NB4 (cell line): ENCODE measurements at regions not wholly inside any gene's neighbourhood (a gene's known extent, or its start where the extent isn't known, plus 50 kb on each side); places are given as distances from the start of the nearest gene placed in this dataset.

Experiments used
- DNase-seq: peaks from one replicate; pipeline ENCODE4 v3.0.0; 2010; ENCODE audit warnings: low read depth
- H3K4me3 ChIP-seq: one replicate; pipeline ENCODE4 v1.5.1; 2011; ENCODE audit warnings: mild to moderate bottlenecking, low read depth, low read length, moderate library complexity
- CTCF ChIP-seq: IDR thresholded peaks from one replicate; pipeline ENCODE4 v1.5.1; 2012; ENCODE audit warnings: low read depth, low read length
- MAX ChIP-seq: IDR thresholded peaks from 2 replicates; pipeline ENCODE4 v1.6.1; 2011; ENCODE audit warnings: low read depth, low read length
- MYC ChIP-seq: IDR thresholded peaks from 2 replicates; pipeline ENCODE4 v1.6.1; 2011; ENCODE audit warnings: low read depth, low read length
- POLR2A ChIP-seq: IDR thresholded peaks from 2 replicates; pipeline ENCODE4 v1.6.1; 2011; ENCODE audit warnings: mild to moderate bottlenecking; ENCODE audit not compliant: insufficient read length; ENCODE audit errors: extremely low read depth

GRCh38 chr12:94872671-94872970, 130.9 kb downstream of the NDUFA12 start:
- TF ChIP-seq CTCF (no peak), MYC (no peak), MAX (no peak), POLR2A (no peak)
- DNase-seq, result peak; percentile 26
- no peak overlapping the region for H3K4me3 ChIP-seq

GRCh38 chr12:94872007-94872653, 131.4 kb downstream of the NDUFA12 start:
- no peak overlapping the region for H3K4me3 ChIP-seq
- no peak for DNase-seq
- no peak for TF ChIP-seq CTCF
- no peak for TF ChIP-seq POLR2A
- no peak for TF ChIP-seq MYC
- no peak for TF ChIP-seq MAX

GRCh38 chr12:94870511-94870910, 133.0 kb downstream of the NDUFA12 start:
- H3K4me3 ChIP-seq, result no peak overlapping the region
- no peak for DNase-seq
- no peak for TF ChIP-seq POLR2A
- TF ChIP-seq MAX, result no peak
- no peak for TF ChIP-seq CTCF
- TF ChIP-seq MYC, result no peak

GRCh38 chr12:94868161-94868560, 135.3 kb downstream of the NDUFA12 start:
- TF ChIP-seq POLR2A, result no peak
- TF ChIP-seq MYC, result no peak
- no peak for TF ChIP-seq CTCF
- TF ChIP-seq MAX, result no peak
- no peak for DNase-seq

GRCh38 chr12:94867066-94867855, 136.2 kb downstream of the NDUFA12 start:
- TF ChIP-seq MAX (no peak), MYC (no peak), POLR2A (no peak), CTCF (no peak)
- DNase-seq, result peak; percentile 32

More at GRCh38 chr12:94868161-94868560, 135.3 kb downstream of the NDUFA12 start:
- no peak overlapping the region for H3K4me3 ChIP-seq

More at GRCh38 chr12:94867066-94867855, 136.2 kb downstream of the NDUFA12 start:
- no peak overlapping the region for H3K4me3 ChIP-seq
